ENCODE measurements at regions not wholly inside any gene's neighbourhood (a gene's known extent, or its start where the extent isn't known, plus 50 kb on each side); places are given as distances from the start of the nearest gene placed in this dataset.

- no peak for TF ChIP-seq POLR2AphosphoS5 (IDR thresholded peaks at IDR 0.05)
- TF ChIP-seq CTCF (IDR thresholded peaks at IDR 0.05): no peak
- TF ChIP-seq POLR2A (IDR thresholded peaks at IDR 0.05): no peak
These were observed 176.4 kb upstream of the TRPC4 start for GRCh38 chr13:38046049-38046376.

Data from transverse colon (tissue), 4 donors.